Fibroblast of lung (primary cell): ENCODE measurements at regions not wholly inside any gene's neighbourhood (a gene's known extent, or its start where the extent isn't known, plus 50 kb on each side); places are given as distances from the start of the nearest gene placed in this dataset.

ENCODE experiments used
- DNase-seq, 2 donors: peaks; one replicate each; pipeline versions ENCODE4 v3.0.0 to v3.0.0-alpha.2; 2010; ENCODE audit warnings: low read depth in 2 of 2
- H2AFZ ChIP-seq: 2 replicates; pipeline ENCODE4 v1.5.1; 2012; ENCODE audit warnings: low read length, control low read depth, inconsistent platforms
- H3K27ac ChIP-seq: 2 replicates; pipeline ENCODE4 v1.5.1; 2011; ENCODE audit warnings: low read length, control low read depth; ENCODE audit not compliant: insufficient read depth
- H3K27me3 ChIP-seq: 2 replicates; pipeline ENCODE4 v1.5.1; 2011; ENCODE audit warnings: mild to moderate bottlenecking, low read length; ENCODE audit not compliant: control insufficient read depth, insufficient read depth
- H3K36me3 ChIP-seq: 2 replicates; pipeline ENCODE4 v1.5.1; 2011; ENCODE audit warnings: low read length; ENCODE audit not compliant: control insufficient read depth, insufficient read depth
- H3K4me1 ChIP-seq: 2 replicates; pipeline ENCODE4 v1.5.1; 2011; ENCODE audit warnings: low read length; ENCODE audit not compliant: control insufficient read depth, insufficient read depth; ENCODE audit errors: extremely low read depth
- H3K4me2 ChIP-seq: 2 replicates; pipeline ENCODE4 v1.5.1; 2011; ENCODE audit warnings: low read length, control low read depth; ENCODE audit not compliant: insufficient read depth; ENCODE audit errors: extremely low read depth
- H3K4me3 ChIP-seq, 4 experiments: fragments of 200-600 bp in 1 of 4; sonication (generic) in 1 of 4; replicated peaks in 1 of 4; 2 replicates each; pipeline ENCODE4 v1.5.1; 2011 to 2016; ENCODE audit warnings: low read length in 4 of 4, low read depth in 3 of 4, mild to moderate bottlenecking in 3 of 4, control low read depth in 2 of 4, inconsistent platforms in 1 of 4, mixed read lengths in 1 of 4; ENCODE audit not compliant: insufficient read depth in 1 of 4; ENCODE audit errors: control extremely low read depth in 1 of 4
- H3K79me2 ChIP-seq: 2 replicates; pipeline ENCODE4 v1.5.1; 2012; ENCODE audit warnings: mild to moderate bottlenecking, low read length, inconsistent platforms; ENCODE audit not compliant: control insufficient read depth, insufficient read depth
- H3K9ac ChIP-seq: 2 replicates; pipeline ENCODE4 v1.5.1; 2011; ENCODE audit warnings: mild to moderate bottlenecking, low read length, control low read depth; ENCODE audit not compliant: insufficient read depth
- H3K9me3 ChIP-seq: 2 replicates; pipeline ENCODE4 v1.5.1; 2012; ENCODE audit warnings: low read depth, low read length; ENCODE audit not compliant: control insufficient read depth, insufficient read depth
- H4K20me1 ChIP-seq: 2 replicates; pipeline ENCODE4 v1.5.1; 2011; ENCODE audit warnings: low read length; ENCODE audit not compliant: control insufficient read depth, insufficient read depth; ENCODE audit errors: extremely low read depth
- EZH2 ChIP-seq: IDR thresholded peaks from 2 replicates; pipeline ENCODE4 v1.5.1; 2012; ENCODE audit warnings: low read length, control low read depth, mild to moderate bottlenecking; ENCODE audit errors: missing control alignments
- TF ChIP-seq, protein P1 (sequence below), 2 donors: IDR thresholded peaks in 1 of 2; conservative IDR thresholded peaks in 1 of 2; 1 replicate in 1 of 2; 2 replicates in 1 of 2; pipeline ENCODE4 v1.5.1; 2011 to 2012; ENCODE audit warnings: low read length in 2 of 2, control low read depth in 1 of 2, inconsistent platforms in 1 of 2, low read depth in 1 of 2, mild to moderate bottlenecking in 1 of 2

DNA sequence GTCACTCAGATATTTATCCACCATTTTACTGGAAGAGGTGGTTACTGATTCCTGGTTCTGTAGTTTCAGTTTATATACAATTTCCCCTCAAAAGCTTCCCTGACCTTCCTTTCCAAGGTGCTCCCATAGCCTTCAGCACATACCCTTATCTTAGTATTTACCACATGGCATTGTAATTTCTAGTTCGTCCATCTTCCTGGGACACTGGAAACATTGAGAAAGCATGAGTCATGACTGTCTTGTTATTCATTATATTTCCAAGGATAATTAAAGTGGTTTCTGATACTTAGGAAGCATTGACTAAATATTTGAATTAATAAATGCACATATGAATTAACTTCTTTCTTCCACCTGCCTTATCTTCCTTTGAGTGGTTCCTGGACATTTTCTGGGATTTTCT is 203.8 kb downstream of the ETAA1 start:
- DNase-seq: peak; percentile 66 to 94
- H3K4me2 ChIP-seq: no peak overlapping the region
- no peak overlapping the region for H2AFZ ChIP-seq
- no peak overlapping the region for H3K27ac ChIP-seq
- no peaks in the 10 kb centered on the region for H3K9me3 ChIP-seq
- TF ChIP-seq EZH2: no peak
- TF ChIP-seq, protein P1, sequence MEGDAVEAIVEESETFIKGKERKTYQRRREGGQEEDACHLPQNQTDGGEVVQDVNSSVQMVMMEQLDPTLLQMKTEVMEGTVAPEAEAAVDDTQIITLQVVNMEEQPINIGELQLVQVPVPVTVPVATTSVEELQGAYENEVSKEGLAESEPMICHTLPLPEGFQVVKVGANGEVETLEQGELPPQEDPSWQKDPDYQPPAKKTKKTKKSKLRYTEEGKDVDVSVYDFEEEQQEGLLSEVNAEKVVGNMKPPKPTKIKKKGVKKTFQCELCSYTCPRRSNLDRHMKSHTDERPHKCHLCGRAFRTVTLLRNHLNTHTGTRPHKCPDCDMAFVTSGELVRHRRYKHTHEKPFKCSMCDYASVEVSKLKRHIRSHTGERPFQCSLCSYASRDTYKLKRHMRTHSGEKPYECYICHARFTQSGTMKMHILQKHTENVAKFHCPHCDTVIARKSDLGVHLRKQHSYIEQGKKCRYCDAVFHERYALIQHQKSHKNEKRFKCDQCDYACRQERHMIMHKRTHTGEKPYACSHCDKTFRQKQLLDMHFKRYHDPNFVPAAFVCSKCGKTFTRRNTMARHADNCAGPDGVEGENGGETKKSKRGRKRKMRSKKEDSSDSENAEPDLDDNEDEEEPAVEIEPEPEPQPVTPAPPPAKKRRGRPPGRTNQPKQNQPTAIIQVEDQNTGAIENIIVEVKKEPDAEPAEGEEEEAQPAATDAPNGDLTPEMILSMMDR (conservative IDR thresholded peaks at IDR 0.05 in 1 of 2, IDR thresholded peaks at IDR 0.05 in 1 of 2; ENCODE audit: low read depth in 1 of 2, low read length in 2 of 2): no peak
- H3K27me3 ChIP-seq: no peaks in the 10 kb centered on the region
- H3K9ac ChIP-seq: no peak overlapping the region
- no peaks in the 10 kb centered on the region for H4K20me1 ChIP-seq
- H3K4me1 ChIP-seq: peaks cover 4% of the 10 kb centered on the region
- no peak overlapping the region for H3K4me3 ChIP-seq
- no peaks in the 10 kb centered on the region for H3K79me2 ChIP-seq
- H3K36me3 ChIP-seq: no peaks in the 10 kb centered on the region

DNA sequence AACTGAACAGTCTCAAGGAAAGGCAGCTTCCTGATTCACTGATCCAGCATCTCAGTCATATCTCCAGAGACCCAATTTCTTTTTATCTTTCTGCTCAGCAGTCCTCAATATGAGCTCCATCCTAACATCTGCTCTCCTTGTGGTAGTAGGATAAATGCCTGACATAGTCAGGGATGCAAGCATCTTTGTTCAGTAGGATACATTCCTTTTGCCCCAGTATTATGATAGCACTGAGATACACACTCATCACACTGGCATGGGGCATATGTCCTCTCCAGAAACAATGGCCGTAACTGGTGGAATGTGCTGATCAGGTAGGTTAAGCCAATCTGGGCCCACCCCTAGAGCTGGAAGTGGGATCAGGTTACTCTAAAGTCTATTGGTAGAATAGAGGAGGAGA is 207.2 kb downstream of the ETAA1 start:
- H3K4me3 ChIP-seq: no peak overlapping the region
- H3K36me3 ChIP-seq: no peaks in the 10 kb centered on the region
- H3K27me3 ChIP-seq: no peaks in the 10 kb centered on the region
- peak in 1 of 2 donors; percentile 77 for DNase-seq
- no peak overlapping the region for H2AFZ ChIP-seq
- TF ChIP-seq, protein P1 (conservative IDR thresholded peaks at IDR 0.05 in 1 of 2, IDR thresholded peaks at IDR 0.05 in 1 of 2; ENCODE audit: low read depth in 1 of 2, low read length in 2 of 2): no peak
- H4K20me1 ChIP-seq: no peaks in the 10 kb centered on the region
- H3K9ac ChIP-seq: no peak overlapping the region
- H3K9me3 ChIP-seq: no peaks in the 10 kb centered on the region
- H3K4me2 ChIP-seq: no peak overlapping the region
- H3K4me1 ChIP-seq: peaks cover 4% of the 10 kb centered on the region
- H3K79me2 ChIP-seq: no peaks in the 10 kb centered on the region
- H3K27ac ChIP-seq: no peak overlapping the region

DNA sequence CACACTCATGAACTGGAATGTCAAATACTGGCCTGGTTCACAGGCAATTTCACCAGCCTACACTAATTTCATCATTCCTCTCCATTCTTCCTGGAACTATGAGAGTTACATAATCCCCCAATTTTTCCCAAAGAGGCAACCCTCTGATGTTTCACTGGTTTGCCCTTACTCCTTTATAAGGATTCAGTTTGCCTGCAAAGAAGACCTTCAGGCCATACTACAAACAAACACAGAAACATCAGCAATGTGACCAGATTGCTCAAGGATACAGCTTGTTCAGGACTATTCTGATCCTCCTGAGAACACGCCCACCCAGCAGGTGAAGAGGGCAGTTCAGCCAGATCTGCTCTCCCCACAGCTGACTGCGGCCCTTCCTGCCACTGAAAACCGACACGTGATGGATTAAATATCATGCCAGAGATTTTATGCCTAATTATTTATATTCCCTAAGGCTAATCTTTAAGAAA is 215.5 kb downstream of the ETAA1 start:
- Histone ChIP-seq H3K36me3 (no peaks in the 10 kb centered on the region), H3K4me3 (no peak overlapping the region), H3K27ac (no peak overlapping the region), H3K4me1 (no peaks in the 10 kb centered on the region), H3K4me2 (no peak overlapping the region), H3K9ac (no peak overlapping the region), H3K9me3 (no peaks in the 10 kb centered on the region), H3K27me3 (no peaks in the 10 kb centered on the region), H4K20me1 (no peaks in the 10 kb centered on the region), H3K79me2 (no peaks in the 10 kb centered on the region), H2AFZ (no peak overlapping the region)
- no peak for TF ChIP-seq EZH2
- TF ChIP-seq, protein P1 (conservative IDR thresholded peaks at IDR 0.05 in 1 of 2, IDR thresholded peaks at IDR 0.05 in 1 of 2; ENCODE audit: low read depth in 1 of 2, low read length in 2 of 2): no peak
- DNase-seq: no peak
